HG03025 (cell line): ENCODE measurements at regions not wholly inside any gene's neighbourhood (a gene's known extent, or its start where the extent isn't known, plus 50 kb on each side); places are given as distances from the start of the nearest gene placed in this dataset.

Experiments
- ATAC-seq: cut with Tn5 transposase; IDR thresholded peaks from one replicate; pipeline ENCODE4 v1.9.1; 2021; ENCODE audit warnings: mild to moderate bottlenecking, moderate library complexity; ENCODE audit not compliant: unreplicated experiment, low FRiP score

DNA sequence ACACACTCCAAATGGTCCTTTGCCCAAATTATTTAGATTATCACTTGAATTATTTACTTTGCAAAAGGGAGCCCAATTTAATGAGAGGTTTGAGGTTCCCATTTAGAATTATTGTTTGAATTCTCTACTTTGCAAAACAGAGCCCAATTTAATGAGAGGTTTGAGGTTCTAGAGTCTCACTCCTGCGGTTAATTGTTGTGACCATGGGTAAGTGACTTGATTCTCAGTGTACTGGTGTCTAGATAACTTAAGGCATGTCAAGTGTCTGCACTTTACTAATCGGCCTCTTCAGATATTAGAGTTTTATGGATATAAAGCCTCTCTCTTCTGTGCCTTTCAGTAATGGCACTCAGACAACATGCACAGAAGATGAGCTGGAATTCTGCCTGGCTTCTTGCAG, 67.5 kb downstream of the YIPF5 start:
- ATAC-seq, result no peak

DNA sequence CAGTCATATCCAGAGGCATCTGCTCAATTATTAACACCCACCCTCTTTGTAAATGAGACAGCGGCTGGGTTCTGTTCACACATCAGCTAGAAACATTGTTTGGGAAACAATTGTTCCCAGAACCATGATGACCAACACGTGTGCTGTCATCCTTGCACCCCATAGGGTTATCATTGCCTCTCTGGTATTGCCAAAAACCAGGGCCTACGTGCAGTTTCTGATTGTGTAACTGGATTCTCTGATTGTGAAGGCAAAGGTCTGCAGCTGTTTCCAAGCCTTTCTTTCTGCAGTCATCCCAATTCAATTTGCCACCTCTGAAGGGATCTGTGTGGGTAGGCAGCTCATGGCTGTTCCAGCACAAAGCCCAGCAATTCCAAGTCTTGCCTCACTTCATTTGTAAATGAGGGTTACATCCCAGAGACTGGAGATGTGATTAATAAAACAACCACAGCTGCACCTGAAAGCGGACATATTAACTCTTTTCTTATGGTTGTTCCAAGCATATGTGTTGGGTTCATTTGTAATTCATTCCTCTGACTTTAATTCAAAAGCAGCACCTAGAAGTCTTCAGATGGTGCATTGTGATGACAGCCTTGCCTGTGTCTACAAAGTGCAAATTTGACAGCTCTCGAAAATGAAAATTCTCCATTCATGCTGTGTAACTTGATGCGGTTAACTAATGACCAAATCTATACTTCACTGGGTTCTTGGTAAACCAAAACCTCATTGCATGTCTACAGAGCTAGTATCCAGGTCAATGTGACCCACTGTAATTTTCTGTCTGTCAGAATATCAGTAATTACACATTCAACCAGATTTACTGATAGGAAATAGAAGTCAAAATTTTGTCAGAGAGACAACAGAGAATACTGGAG, 66.6 kb downstream of the YIPF5 start:
- ATAC-seq, result no peak

DNA sequence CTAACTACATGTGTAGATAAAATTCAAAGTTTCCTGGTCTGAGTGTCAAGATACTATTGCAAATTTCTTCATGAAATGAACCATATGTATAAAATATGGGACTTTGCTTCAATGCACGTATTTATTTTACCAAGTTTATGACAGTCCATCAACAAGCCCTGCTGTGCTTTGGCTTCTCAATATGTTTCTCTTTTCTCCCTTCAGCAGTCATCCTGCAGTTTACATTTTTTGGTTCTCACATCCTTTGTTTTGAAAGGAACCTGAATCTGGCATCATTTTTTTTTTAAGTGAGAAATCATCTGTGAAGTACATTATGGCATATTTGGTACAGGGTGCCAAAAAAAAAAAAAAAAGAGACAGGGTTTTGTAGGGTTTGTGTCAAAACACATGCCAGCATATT, 65.1 kb downstream of the YIPF5 start:
- ATAC-seq, result no peak

DNA sequence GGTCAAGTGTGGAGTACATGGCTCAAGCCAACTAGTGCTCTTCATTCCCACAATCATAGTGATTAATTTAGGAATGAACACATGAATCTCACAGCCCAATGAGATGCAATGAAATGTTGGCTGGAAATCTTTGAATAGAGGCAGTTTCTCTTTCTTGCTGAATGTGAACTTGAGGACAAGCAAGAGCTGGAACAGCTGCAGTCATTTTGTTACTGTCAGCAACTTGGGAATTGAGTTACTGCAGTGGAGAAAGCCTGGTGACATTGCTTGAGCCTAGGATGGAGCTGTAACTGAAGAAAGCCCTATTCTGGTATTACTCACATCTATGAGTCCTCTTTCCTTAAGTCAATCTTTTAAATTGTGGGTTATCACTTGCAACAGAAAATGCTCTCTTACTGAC, 62.3 kb downstream of the YIPF5 start:
- ATAC-seq, result no peak
